ENCODE measurements at regions not wholly inside any gene's neighbourhood (a gene's known extent, or its start where the extent isn't known, plus 50 kb on each side); places are given as distances from the start of the nearest gene placed in this dataset.

DNA sequence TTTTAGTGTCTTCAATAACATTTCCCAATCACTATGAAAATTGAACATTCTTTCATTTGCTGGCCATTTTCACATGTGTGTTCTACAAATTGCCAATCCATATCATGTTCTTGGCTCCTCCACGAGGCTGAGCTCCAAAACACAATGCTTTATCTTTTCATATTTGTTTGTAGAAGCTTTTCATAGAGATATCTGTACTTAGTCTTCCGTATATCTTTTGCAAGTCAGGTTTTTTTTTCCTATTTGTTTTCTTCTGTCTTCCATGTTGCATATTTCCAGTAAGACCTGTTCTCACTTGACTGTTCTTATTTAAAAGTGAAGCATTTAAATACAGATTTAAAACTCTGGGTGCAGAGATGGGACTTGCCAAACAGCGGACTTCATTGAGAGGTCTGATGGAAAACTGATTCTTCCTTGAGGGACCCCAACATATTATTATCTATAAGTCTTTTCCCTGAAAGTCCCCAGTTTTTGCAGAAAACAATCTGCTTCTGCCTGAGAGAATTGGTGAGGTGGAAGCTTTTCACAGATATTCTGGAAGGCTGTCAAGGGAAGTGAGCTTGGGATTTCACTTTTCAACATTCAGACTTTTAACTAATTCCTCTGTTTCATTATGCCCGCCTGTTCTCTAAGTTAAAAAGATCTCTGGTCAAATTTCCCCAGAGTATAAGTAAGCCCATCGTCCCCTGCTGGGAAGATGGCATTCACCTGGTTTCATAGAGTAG is 77.8 kb upstream of the KCNMB2 start:
- Histone ChIP-seq H3K4me1 (ENCODE audit: insufficient read depth, low read length) (no peaks in the 10 kb centered on the region), H3K36me3 (replicated peaks in 1 of 2; ENCODE audit: control insufficient read depth in 1 of 2, insufficient read depth in 2 of 2, low read length in 2 of 2) (no peaks in the 10 kb centered on the region), H3K27ac (ENCODE audit: extremely low read length, insufficient read depth, low read length) (no peak overlapping the region), H4K20me1 (ENCODE audit: insufficient read depth, low read length) (no peaks in the 10 kb centered on the region), H3K4me2 (ENCODE audit: low read depth, low read length) (no peak overlapping the region), H3K27me3 (ENCODE audit: control insufficient read depth in 1 of 2, insufficient read depth in 2 of 2, low read length in 2 of 2) (no peaks in the 10 kb centered on the region), H2AFZ (ENCODE audit: low read length) (no peak overlapping the region), H3K4me3 (replicated peaks in 1 of 3; ENCODE audit: insufficient read depth in 1 of 3, low read depth in 2 of 3, low read length in 3 of 3) (no peak overlapping the region), H3K9me3 (ENCODE audit: low read length) (no peaks in the 10 kb centered on the region), H3K79me2 (ENCODE audit: insufficient read depth, low read length) (no peaks in the 10 kb centered on the region), H3K9ac (ENCODE audit: insufficient read depth, low read depth, low read length) (no peak overlapping the region)
- in situ Hi-C loops (cut with HindIII; ENCODE audit: extremely low pct_ligation_motif_present, low pct_unique_long_range_greater_than_20kb) (no loop called here), intact Hi-C loops (cut with micrococcal nuclease; ENCODE audit: unreplicated experiment) (no loop called here)
- DNase-seq (ENCODE audit: low spot score) (no peak), FAIRE-seq (no peak), ATAC-seq (no peak)
- ChIA-PET POLR2A (no interaction called here), CTCF (ENCODE audit: low intra/inter-chr PET ratio, low total read pairs) (no interaction called here)
- BruUV-seq (replicated peaks) = no TSS peak
- TF ChIP-seq KIAA2018 (CRISPR knock-in tag; IDR thresholded peaks at IDR 0.05; ENCODE audit: borderline replicate concordance) (no peak), ZNF607 (CRISPR knock-in tag; IDR thresholded peaks at IDR 0.05; ENCODE audit: borderline replicate concordance) (no peak), SMAD3 (CRISPR knock-in tag; IDR thresholded peaks at IDR 0.05) (no peak)
- 29% methylated on average over 5 of the region's 5 CpGs for WGBS (ENCODE audit: low lambda C conversion rate)
